Cardiac septum (tissue), 1 donor: ENCODE measurements at regions not wholly inside any gene's neighbourhood (a gene's known extent, or its start where the extent isn't known, plus 50 kb on each side); places are given as distances from the start of the nearest gene placed in this dataset.

Experiments
- DNase-seq: peaks from one replicate; pipeline ENCODE4 v3.0.0-alpha.2; 2020; ENCODE audit warnings: low spot score
- intact Hi-C: fragments of 100-400 bp; cut with DNase I; formaldehyde crosslinking; loops from one replicate; pipeline ENCODE4 v1.14.0; 2022
- donor health status: DM: no; HTN: no; CAD: no.

GRCh38 chr3:167958141-167958540 is 137.6 kb downstream of the GOLIM4 start:
- DNase-seq: no peak
- intact Hi-C loops: no loop called here

- DNase-seq: no peak
- intact Hi-C loops: no loop called here
Observed at GRCh38 chr3:167952969-167953368, 142.8 kb downstream of the GOLIM4 start.

- no peak for DNase-seq
- intact Hi-C loops: no loop called here
Observed at GRCh38 chr3:167950212-167950611, 145.5 kb downstream of the GOLIM4 start.

GRCh38 chr3:167941234-167941995 is 154.3 kb downstream of the GOLIM4 start:
- intact Hi-C loops: no loop called here
- DNase-seq: peak; percentile 75

GRCh38 chr3:167940241-167940640 is 155.5 kb downstream of the GOLIM4 start:
- intact Hi-C loops: no loop called here
- no peak for DNase-seq

GRCh38 chr3:167938516-167938915 is 157.2 kb downstream of the GOLIM4 start:
- intact Hi-C loops: no loop called here
- DNase-seq: no peak

- DNase-seq: no peak
Observed at GRCh38 chr3:167936019-167936418, 159.7 kb downstream of the GOLIM4 start.

GRCh38 chr3:167930453-167930852 is 165.3 kb downstream of the GOLIM4 start:
- no peak for DNase-seq
- intact Hi-C loops: no loop called here

More at GRCh38 chr3:167936019-167936418, 159.7 kb downstream of the GOLIM4 start:
- intact Hi-C loops: no loop called here

GRCh38 chr3:167929968-167930367 is 165.8 kb downstream of the GOLIM4 start:
- DNase-seq: no peak
- intact Hi-C loops: loop anchor here (2.0 to 10.0 kb wide), 2 partner anchors 109 to 235 kb away; no protein-coding TSS in a partner anchor

- no peak for DNase-seq
- intact Hi-C loops: loop anchor here (2.0 to 10.0 kb wide), 2 partner anchors 110 to 236 kb away; no protein-coding TSS in a partner anchor
Observed at GRCh38 chr3:167928381-167928780, 167.3 kb downstream of the GOLIM4 start.

- DNase-seq: no peak
- intact Hi-C loops: loop anchor here (10.0 kb wide), 1 partner anchor 244 kb away; no protein-coding TSS in a partner anchor
Observed at GRCh38 chr3:167920747-167921146, 175.0 kb downstream of the GOLIM4 start.

GRCh38 chr3:167919590-167919989 is 176.1 kb downstream of the GOLIM4 start:
- intact Hi-C loops: no loop called here
- no peak for DNase-seq

GRCh38 chr3:167918686-167919085 is 177.0 kb downstream of the GOLIM4 start:
- no peak for DNase-seq
- intact Hi-C loops: no loop called here

- DNase-seq: no peak
- intact Hi-C loops: no loop called here
Observed at GRCh38 chr3:167918008-167918596, 177.6 kb downstream of the GOLIM4 start.

GRCh38 chr3:167913219-167913835 is 177.8 kb downstream of the SERPINI1 start:
- DNase-seq: no peak
- intact Hi-C loops: no loop called here

- intact Hi-C loops: no loop called here
- DNase-seq: no peak
Observed at GRCh38 chr3:167909952-167910351, 174.4 kb downstream of the SERPINI1 start.

GRCh38 chr3:167909504-167909896 is 174.0 kb downstream of the SERPINI1 start:
- no peak for DNase-seq
- intact Hi-C loops: no loop called here

- DNase-seq: no peak
- intact Hi-C loops: no loop called here
Observed at GRCh38 chr3:167908746-167909503, 173.4 kb downstream of the SERPINI1 start.

GRCh38 chr3:167908221-167908620 is 172.7 kb downstream of the SERPINI1 start:
- intact Hi-C loops: no loop called here
- no peak for DNase-seq

GRCh38 chr3:167901138-167901537 is 165.6 kb downstream of the SERPINI1 start:
- no peak for DNase-seq
- intact Hi-C loops: no loop called here
